ENCODE measurements at regions not wholly inside any gene's neighbourhood (a gene's known extent, or its start where the extent isn't known, plus 50 kb on each side); places are given as distances from the start of the nearest gene placed in this dataset.

GRCh38 chr2:212723226-212723625 lies 184.6 kb upstream of the ERBB4 start:
- TF ChIP-seq RAD21 (CRISPR knock-in tag; conservative IDR thresholded peaks at IDR 0.05 in 1 of 2, IDR thresholded peaks at IDR 0.05 in 1 of 2) (no peak), SP1 (CRISPR knock-in tag; IDR thresholded peaks at IDR 0.05) (no peak), ZNF644 (tag; IDR thresholded peaks at IDR 0.05; ENCODE audit: low read depth) (no peak), BRD4 (IDR thresholded peaks at IDR 0.05) (no peak), CTCF (IDR thresholded peaks at IDR 0.05 in 2 of 3, conservative IDR thresholded peaks at IDR 0.05 in 1 of 3; ENCODE audit: insufficient read depth in 2 of 3, low read depth in 1 of 3, low read length in 3 of 3) (no peak), ZZZ3 (IDR thresholded peaks at IDR 0.05) (no peak), NR2F6 (CRISPR knock-in tag; IDR thresholded peaks at IDR 0.05) (no peak)

All from K562 (cell line).